HFFc6 (cell line): ENCODE measurements at regions not wholly inside any gene's neighbourhood (a gene's known extent, or its start where the extent isn't known, plus 50 kb on each side); places are given as distances from the start of the nearest gene placed in this dataset.

Experiments used
- DNase-seq: peaks from one replicate; pipeline ENCODE4 v3.0.0-alpha.2; 2018
- H3K27ac Mint-ChIP-seq: 2 replicates; pipeline ENCODE4 v1.8.0; 2020; ENCODE audit warnings: mild to moderate bottlenecking, mixed read lengths
- H3K27me3 Mint-ChIP-seq: 2 replicates; pipeline ENCODE4 v1.8.0; 2021; ENCODE audit warnings: mild to moderate bottlenecking, moderate library complexity, mixed read lengths; ENCODE audit not compliant: insufficient read depth
- H3K36me3 Mint-ChIP-seq: 2 replicates; pipeline ENCODE4 v1.8.0; 2021; ENCODE audit warnings: low read depth, mixed read lengths
- H3K4me1 Mint-ChIP-seq: 2 replicates; pipeline ENCODE4 v1.8.0; 2020; ENCODE audit warnings: low read depth, mixed read lengths
- H3K4me3 Mint-ChIP-seq: 2 replicates; pipeline ENCODE4 v1.8.0; 2020; ENCODE audit warnings: mild to moderate bottlenecking, moderate library complexity, mixed read lengths
- H3K9me3 Mint-ChIP-seq: 2 replicates; pipeline ENCODE4 v1.8.0; 2020; ENCODE audit warnings: mild to moderate bottlenecking, mixed read lengths
- CTCF ChIP-seq: fragments of 200-600 bp; sonication (generic); IDR thresholded peaks from 2 replicates; pipeline ENCODE4 v1.5.0; 2021; ENCODE audit warnings: antibody characterized with exemption, mild to moderate bottlenecking

DNA sequence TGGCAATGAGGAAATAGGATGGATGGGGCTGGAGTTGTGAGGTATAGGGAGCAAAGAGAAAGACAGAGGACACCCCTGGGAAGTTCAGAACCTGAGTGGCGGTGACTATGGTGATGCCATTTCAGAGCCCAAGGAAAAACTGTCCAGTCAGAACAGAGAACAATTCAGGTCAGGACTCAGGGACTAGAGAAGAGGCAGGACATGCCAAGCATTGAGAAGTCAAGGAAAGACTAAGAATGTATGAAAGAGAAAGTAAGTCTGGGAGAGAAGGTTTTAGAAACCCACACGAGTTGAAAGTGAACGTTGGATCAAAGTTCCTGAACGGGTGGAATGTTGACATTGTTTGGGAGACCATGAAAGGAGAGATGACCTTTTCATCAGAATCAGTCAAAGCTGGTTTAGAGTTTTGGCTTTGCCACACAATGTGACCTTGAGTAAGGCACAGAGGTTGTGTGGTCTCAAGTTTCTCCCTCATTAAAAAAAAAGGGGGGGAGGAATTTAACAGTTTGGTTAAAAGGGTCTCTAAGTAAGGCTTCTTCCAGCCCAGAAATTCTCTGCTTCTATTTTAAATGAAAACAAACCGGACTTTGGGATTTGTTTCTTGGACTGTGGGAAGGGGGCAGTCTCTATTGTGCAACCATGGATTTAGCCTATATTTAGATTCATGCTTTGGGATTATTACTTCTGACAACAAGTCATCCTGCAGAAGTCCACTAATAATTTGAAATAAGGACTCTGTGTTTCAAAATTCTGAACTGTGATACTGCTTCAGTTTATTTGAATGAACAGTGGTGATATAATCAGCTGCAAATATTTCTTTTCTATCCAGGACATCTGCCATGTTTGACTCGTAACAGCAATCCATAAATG lies 315.9 kb upstream of the TBL1XR1 start:
- H3K9me3 Mint-ChIP-seq: no peaks in the 10 kb centered on the region
- no peak for DNase-seq
- TF ChIP-seq CTCF: no peak
- H3K4me1 Mint-ChIP-seq: no peaks in the 10 kb centered on the region
- no peaks in the 10 kb centered on the region for H3K36me3 Mint-ChIP-seq
- H3K27ac Mint-ChIP-seq: no peak overlapping the region
- no peak overlapping the region for H3K4me3 Mint-ChIP-seq
- H3K27me3 Mint-ChIP-seq: no peaks in the 10 kb centered on the region

DNA sequence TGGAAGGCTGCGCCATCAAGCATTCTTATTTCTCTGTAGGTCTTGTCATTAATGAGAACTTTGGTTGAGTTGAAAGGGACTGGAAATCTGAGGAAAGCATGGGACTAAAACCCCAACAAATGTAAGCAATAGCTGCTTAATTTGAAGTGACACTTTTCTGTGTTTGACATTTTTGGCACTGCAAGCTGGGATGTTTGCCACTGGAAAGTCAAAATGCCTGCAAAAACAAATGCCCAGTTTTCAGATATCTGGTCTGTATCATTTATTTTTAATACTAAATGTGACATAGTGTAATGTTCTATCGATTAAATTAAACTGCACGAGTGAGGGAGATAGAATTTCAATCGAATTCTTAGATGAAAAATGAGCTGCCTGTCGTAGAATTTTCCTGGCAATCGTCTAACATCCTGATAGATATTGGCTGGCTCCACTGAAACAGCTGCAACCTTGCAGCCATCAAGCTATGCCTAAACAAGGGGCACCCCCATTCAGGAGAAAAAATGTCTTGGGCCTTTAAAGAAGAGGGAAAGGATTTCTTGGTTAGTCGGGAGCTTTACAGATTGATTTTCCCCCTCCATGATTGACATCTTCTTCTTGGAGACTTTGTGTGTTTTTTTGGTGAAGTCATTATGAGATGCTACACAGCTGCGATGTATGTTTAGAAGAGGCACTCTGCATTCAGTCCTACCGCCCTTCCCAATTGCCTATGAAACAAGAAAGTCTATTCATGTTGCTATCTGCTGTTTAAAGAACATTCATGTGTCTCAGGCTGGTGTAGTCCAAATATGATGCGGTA lies 316.7 kb upstream of the TBL1XR1 start:
- DNase-seq: no peak
- H3K36me3 Mint-ChIP-seq: no peaks in the 10 kb centered on the region
- H3K9me3 Mint-ChIP-seq: no peaks in the 10 kb centered on the region
- H3K4me1 Mint-ChIP-seq: no peaks in the 10 kb centered on the region
- no peaks in the 10 kb centered on the region for H3K27me3 Mint-ChIP-seq
- no peak for TF ChIP-seq CTCF
- no peak overlapping the region for H3K4me3 Mint-ChIP-seq
- no peak overlapping the region for H3K27ac Mint-ChIP-seq

DNA sequence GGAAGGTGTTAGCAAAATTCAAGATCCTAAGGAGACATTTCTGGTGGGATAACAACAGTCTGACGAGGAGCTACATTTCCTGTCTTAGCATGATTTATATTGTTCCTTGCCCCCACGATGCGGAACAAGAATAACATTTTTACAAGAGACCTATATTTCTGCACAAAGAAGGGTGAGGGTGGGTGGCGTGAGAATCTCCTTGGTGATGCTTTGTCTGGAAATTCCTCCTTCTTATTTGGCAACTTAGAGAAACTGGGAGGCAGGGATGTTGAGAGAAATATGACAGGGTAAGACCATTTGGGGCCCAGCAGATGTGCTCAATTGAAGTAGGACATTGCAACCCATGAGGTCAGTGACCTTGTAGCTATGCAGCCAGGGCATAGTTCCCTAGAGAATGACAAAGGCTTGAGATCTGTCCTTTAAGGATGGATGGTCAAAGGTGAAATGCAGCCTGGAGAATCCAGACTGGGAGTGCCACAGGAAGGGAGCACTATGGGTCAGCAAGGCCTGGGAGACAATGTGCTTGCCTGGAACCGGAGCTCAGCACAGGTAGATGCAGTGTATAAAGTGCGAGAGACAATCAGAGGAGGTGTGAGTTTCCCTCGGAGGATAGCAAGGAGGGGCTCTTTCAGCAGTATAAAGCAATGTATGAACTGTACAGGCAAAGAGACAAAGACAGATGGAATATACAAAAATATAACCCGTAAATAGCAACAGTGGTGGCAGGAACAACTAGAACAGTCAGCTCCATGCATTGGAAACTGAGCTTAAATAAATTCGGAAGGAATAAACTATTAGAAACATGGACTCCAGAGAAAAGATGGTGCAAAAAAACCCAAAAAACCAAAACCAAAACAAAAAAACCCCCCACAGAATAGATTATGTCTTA lies 317.6 kb upstream of the TBL1XR1 start:
- H3K4me3 Mint-ChIP-seq: no peak overlapping the region
- H3K9me3 Mint-ChIP-seq: no peaks in the 10 kb centered on the region
- no peak for TF ChIP-seq CTCF
- H3K36me3 Mint-ChIP-seq: no peaks in the 10 kb centered on the region
- no peaks in the 10 kb centered on the region for H3K27me3 Mint-ChIP-seq
- DNase-seq: no peak
- H3K4me1 Mint-ChIP-seq: no peaks in the 10 kb centered on the region
- no peak overlapping the region for H3K27ac Mint-ChIP-seq

DNA sequence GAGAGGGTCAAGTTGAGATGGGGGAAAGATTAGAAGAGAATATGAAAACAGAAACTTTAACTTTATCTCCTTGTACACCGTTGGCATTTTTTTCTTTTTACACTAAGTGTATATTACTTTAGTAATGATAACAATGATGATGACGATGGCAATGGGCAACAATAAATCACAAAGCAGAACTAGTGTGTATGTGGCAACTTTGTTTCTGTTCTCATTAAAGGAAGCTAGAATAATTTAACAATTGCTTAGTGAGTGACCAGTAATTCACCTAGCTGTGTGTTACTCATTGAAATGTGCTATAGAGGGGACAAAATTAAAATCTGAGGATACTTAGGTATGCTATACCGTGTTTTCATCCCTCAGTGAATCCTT lies 318.5 kb upstream of the TBL1XR1 start:
- Mint-ChIP-seq H3K9me3 (no peaks in the 10 kb centered on the region), H3K4me1 (no peaks in the 10 kb centered on the region), H3K4me3 (no peak overlapping the region), H3K36me3 (no peaks in the 10 kb centered on the region), H3K27me3 (peaks cover 3% of the 10 kb centered on the region), H3K27ac (no peak overlapping the region)
- TF ChIP-seq CTCF: no peak
- DNase-seq: no peak
